SHP77 (cell line): ENCODE measurements at regions not wholly inside any gene's neighbourhood (a gene's known extent, or its start where the extent isn't known, plus 50 kb on each side); places are given as distances from the start of the nearest gene placed in this dataset.

Experiments
- DNase-seq, 2 experiments: peaks; one replicate each; lab custom pipeline; 2025; lab: John Stamatoyannopoulos, UW

- no peak for DNase-seq
Observed at GRCh38 chr15:91522605-91523332, 330.7 kb upstream of the SLCO3A1 start.

- DNase-seq = no peak
Observed at GRCh38 chr15:91523596-91523995, 329.9 kb upstream of the SLCO3A1 start.

- DNase-seq = no peak
Observed at GRCh38 chr15:91524534-91524933, 329.0 kb upstream of the SLCO3A1 start.

- DNase-seq = no peak
Observed at GRCh38 chr15:91525751-91526150, 327.8 kb upstream of the SLCO3A1 start.

- DNase-seq = no peak
Observed at GRCh38 chr15:91526424-91526823, 327.1 kb upstream of the SLCO3A1 start.

- DNase-seq = no peak
Observed at GRCh38 chr15:91528801-91529200, 324.7 kb upstream of the SLCO3A1 start.

GRCh38 chr15:91529534-91529933 lies 324.0 kb upstream of the SLCO3A1 start:
- DNase-seq = no peak

- DNase-seq = no peak
Observed at GRCh38 chr15:91530279-91530678, 323.2 kb upstream of the SLCO3A1 start.

- DNase-seq = no peak
Observed at GRCh38 chr15:91530956-91531582, 322.4 kb upstream of the SLCO3A1 start.

GRCh38 chr15:91534235-91534634 lies 319.3 kb upstream of the SLCO3A1 start:
- DNase-seq = no peak

- no peak for DNase-seq
Observed at GRCh38 chr15:91534976-91535375, 318.5 kb upstream of the SLCO3A1 start.

GRCh38 chr15:91535856-91536500 lies 317.5 kb upstream of the SLCO3A1 start:
- no peak for DNase-seq

GRCh38 chr15:91537856-91538255 lies 315.7 kb upstream of the SLCO3A1 start:
- DNase-seq = no peak

- no peak for DNase-seq
Observed at GRCh38 chr15:91538782-91539181, 314.7 kb upstream of the SLCO3A1 start.

GRCh38 chr15:91541286-91541685 lies 312.2 kb upstream of the SLCO3A1 start:
- no peak for DNase-seq

- DNase-seq = no peak
Observed at GRCh38 chr15:91542226-91542625, 311.3 kb upstream of the SLCO3A1 start.

- no peak for DNase-seq
Observed at GRCh38 chr15:91547356-91547755, 306.2 kb upstream of the SLCO3A1 start.

GRCh38 chr15:91548549-91548948 lies 305.0 kb upstream of the SLCO3A1 start:
- no peak for DNase-seq

- DNase-seq = no peak
Observed at GRCh38 chr15:91549581-91549980, 303.9 kb upstream of the SLCO3A1 start.

GRCh38 chr15:91552555-91552954 lies 301.0 kb upstream of the SLCO3A1 start:
- DNase-seq = no peak

- DNase-seq = peak in 1 of 2 experiments; percentile 11
Observed at GRCh38 chr15:91553196-91553854, 300.2 kb upstream of the SLCO3A1 start.

GRCh38 chr15:91555312-91555711 lies 298.2 kb upstream of the SLCO3A1 start:
- DNase-seq = no peak

GRCh38 chr15:91556926-91557325 lies 296.6 kb upstream of the SLCO3A1 start:
- DNase-seq = no peak
